Panc1 (cell line): ENCODE measurements at regions not wholly inside any gene's neighbourhood (a gene's known extent, or its start where the extent isn't known, plus 50 kb on each side); places are given as distances from the start of the nearest gene placed in this dataset.

ENCODE experiments used
- POLR2AphosphoS5 ChIP-seq: IDR thresholded peaks from 2 replicates; pipeline ENCODE4 v1.6.1; 2012; ENCODE audit warnings: mild to moderate bottlenecking, low read depth, low read length, moderate library complexity
- TCF7L2 ChIP-seq: IDR thresholded peaks from 2 replicates; pipeline ENCODE4 v1.6.1; 2011; ENCODE audit warnings: mild to moderate bottlenecking, low read depth, low read length, inconsistent platforms
- TF ChIP-seq, protein P1 (sequence below): fragments of 450-650 bp; IDR thresholded peaks from 2 replicates; pipeline ENCODE4 v1.5.1; 2017; ENCODE audit warnings: mild to moderate bottlenecking
- TF ChIP-seq, protein P2 (sequence below), 2 experiments: IDR thresholded peaks; 2 replicates each; pipeline ENCODE4 v1.6.1; 2011 to 2012; ENCODE audit warnings: low read depth in 2 of 2, control low read depth in 1 of 2, low read length in 1 of 2, mild to moderate bottlenecking in 1 of 2, moderate library complexity in 1 of 2; ENCODE audit not compliant: insufficient read depth in 1 of 2

- TF ChIP-seq, protein P1, sequence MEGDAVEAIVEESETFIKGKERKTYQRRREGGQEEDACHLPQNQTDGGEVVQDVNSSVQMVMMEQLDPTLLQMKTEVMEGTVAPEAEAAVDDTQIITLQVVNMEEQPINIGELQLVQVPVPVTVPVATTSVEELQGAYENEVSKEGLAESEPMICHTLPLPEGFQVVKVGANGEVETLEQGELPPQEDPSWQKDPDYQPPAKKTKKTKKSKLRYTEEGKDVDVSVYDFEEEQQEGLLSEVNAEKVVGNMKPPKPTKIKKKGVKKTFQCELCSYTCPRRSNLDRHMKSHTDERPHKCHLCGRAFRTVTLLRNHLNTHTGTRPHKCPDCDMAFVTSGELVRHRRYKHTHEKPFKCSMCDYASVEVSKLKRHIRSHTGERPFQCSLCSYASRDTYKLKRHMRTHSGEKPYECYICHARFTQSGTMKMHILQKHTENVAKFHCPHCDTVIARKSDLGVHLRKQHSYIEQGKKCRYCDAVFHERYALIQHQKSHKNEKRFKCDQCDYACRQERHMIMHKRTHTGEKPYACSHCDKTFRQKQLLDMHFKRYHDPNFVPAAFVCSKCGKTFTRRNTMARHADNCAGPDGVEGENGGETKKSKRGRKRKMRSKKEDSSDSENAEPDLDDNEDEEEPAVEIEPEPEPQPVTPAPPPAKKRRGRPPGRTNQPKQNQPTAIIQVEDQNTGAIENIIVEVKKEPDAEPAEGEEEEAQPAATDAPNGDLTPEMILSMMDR: no peak
- TF ChIP-seq TCF7L2 (no peak), POLR2AphosphoS5 (no peak)
- TF ChIP-seq, protein P2, sequence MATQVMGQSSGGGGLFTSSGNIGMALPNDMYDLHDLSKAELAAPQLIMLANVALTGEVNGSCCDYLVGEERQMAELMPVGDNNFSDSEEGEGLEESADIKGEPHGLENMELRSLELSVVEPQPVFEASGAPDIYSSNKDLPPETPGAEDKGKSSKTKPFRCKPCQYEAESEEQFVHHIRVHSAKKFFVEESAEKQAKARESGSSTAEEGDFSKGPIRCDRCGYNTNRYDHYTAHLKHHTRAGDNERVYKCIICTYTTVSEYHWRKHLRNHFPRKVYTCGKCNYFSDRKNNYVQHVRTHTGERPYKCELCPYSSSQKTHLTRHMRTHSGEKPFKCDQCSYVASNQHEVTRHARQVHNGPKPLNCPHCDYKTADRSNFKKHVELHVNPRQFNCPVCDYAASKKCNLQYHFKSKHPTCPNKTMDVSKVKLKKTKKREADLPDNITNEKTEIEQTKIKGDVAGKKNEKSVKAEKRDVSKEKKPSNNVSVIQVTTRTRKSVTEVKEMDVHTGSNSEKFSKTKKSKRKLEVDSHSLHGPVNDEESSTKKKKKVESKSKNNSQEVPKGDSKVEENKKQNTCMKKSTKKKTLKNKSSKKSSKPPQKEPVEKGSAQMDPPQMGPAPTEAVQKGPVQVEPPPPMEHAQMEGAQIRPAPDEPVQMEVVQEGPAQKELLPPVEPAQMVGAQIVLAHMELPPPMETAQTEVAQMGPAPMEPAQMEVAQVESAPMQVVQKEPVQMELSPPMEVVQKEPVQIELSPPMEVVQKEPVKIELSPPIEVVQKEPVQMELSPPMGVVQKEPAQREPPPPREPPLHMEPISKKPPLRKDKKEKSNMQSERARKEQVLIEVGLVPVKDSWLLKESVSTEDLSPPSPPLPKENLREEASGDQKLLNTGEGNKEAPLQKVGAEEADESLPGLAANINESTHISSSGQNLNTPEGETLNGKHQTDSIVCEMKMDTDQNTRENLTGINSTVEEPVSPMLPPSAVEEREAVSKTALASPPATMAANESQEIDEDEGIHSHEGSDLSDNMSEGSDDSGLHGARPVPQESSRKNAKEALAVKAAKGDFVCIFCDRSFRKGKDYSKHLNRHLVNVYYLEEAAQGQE (IDR thresholded peaks at IDR 0.05; ENCODE audit: insufficient read depth in 1 of 2, low read depth in 2 of 2, low read length in 1 of 2): no peak
These were observed 168.5 kb upstream of the FER start for GRCh38 chr5:108579236-108579635.
